GM21786 (cell line): ENCODE measurements at regions not wholly inside any gene's neighbourhood (a gene's known extent, or its start where the extent isn't known, plus 50 kb on each side); places are given as distances from the start of the nearest gene placed in this dataset.

Experiments used
- ATAC-seq: cut with Tn5 transposase; IDR thresholded peaks from one replicate; pipeline ENCODE4 v1.9.1; 2021; ENCODE audit not compliant: unreplicated experiment

GRCh38 chr4:19999775-20000414 lies 251.8 kb upstream of the SLIT2 start:
- ATAC-seq: no peak

DNA sequence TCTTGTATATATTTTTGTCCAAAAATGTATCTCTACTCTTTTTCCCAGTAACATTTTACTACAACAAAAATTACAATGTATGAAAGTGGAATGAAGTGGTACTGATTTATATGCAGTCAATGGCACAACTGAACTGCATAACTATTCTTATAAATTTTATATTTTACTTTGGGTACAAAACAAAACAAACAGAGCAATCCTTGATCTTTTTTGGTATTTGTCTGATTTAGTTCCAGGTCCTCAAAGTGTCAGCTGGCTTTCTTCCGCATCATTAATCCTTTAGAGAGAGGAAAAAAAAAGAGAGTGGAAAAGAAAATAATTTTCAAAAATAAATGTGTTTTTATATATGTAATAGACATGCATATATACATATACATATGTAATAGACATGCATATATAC lies 252.4 kb upstream of the SLIT2 start:
- no peak for ATAC-seq

GRCh38 chr4:19993242-19993641 lies 258.5 kb upstream of the SLIT2 start:
- ATAC-seq: no peak

- ATAC-seq: no peak
These were observed 259.1 kb upstream of the SLIT2 start for GRCh38 chr4:19992471-19993093.

GRCh38 chr4:19987746-19988145 lies 264.0 kb upstream of the SLIT2 start:
- no peak for ATAC-seq

DNA sequence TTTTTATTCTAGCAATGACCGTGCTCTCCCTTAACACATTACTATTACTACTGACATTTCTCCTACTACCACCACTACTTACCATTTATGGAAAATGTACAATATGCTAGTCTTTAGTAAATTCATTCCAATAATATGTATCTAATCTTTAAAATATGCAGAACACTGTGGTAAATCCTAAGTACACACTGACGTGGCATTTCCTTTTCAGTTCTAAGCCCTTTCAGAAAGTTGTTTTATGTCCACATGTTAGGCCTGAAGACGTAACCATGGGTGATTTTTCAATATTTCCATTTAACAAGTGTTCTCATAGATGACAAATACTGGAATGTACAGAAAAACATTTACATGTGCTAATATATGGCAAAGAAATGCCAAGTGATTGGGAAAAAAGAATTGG lies 268.6 kb upstream of the SLIT2 start:
- no peak for ATAC-seq

DNA sequence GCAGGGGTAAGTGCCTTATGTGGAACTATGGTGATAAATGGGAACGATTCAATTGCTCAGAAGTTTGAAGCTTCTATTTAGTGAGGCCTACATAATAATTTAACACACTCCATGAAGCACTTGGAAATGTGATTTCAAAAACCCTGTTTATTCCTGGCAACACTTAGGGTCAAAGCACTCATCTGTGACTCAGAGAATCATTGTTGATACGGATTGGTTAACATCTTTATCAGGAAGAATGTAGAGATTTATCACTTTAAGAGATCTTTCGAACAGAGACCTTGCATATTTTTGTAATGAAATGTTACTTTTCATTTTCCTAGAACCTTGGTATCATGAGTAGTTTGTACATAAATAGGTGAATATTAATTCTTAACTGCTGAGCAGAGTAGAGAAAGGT lies 269.1 kb upstream of the SLIT2 start:
- ATAC-seq: no peak

- no peak for ATAC-seq
These were observed 279.9 kb upstream of the SLIT2 start for GRCh38 chr4:19971829-19972228.

GRCh38 chr4:19969492-19969891 lies 282.2 kb upstream of the SLIT2 start:
- no peak for ATAC-seq

DNA sequence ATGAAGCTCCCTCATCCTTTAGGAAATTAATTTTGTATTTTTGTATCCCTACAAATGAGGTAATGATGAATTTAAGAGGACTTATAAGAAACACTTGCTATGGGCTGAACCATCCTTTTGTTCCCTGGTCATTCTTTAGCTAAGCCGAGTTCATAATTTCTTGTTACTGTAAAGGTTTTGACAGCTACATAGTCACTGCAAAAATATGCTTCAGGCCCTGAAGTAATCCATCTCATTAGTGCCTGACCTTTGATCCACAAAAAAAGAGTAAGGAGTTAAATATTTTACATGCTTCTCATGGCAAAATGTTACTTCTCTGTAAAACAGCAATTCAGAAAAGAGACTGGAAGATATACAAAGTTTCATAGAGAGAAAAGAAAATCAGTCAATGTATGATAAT lies 290.6 kb upstream of the SLIT2 start:
- ATAC-seq: no peak

DNA sequence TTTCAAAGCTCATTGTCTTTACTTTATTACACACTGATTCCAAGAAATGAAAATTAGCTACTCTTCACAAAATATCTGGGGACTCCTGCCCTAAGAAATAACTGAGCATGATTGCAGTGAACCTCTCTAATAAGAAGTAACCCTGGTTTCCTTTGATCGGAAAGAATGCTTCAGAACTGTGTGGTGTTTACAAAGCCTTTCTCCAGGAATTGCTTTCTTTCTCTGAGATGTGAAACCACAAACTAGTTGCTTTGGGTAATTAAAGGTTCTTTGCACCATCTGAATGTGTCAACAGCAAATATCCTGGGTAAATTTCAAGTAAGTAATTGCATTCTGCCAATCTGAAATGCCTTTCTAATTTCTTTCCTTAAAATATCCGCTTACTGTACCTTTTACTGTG lies 292.9 kb upstream of the SLIT2 start:
- ATAC-seq: no peak

DNA sequence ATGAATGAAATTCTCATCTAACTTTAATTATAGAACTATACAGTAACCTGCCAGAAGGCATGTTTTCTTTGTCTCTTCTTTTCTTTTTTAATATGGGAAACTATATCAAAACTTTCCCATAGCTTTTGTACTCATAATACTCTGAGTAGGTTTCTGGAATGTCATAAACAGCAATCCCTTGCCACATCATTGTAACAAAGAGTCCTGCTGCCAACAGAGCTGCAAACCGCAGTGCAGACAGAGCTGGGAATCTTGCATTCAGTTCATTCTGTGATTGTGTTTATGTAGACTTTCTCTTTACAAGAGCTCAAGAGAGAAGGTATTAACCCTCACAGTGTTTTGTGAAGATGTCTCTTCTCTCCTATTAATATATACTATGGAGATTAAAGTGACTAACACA lies 304.4 kb upstream of the SLIT2 start:
- ATAC-seq: no peak

GRCh38 chr4:19945979-19946380 lies 305.7 kb upstream of the SLIT2 start:
- ATAC-seq: no peak

DNA sequence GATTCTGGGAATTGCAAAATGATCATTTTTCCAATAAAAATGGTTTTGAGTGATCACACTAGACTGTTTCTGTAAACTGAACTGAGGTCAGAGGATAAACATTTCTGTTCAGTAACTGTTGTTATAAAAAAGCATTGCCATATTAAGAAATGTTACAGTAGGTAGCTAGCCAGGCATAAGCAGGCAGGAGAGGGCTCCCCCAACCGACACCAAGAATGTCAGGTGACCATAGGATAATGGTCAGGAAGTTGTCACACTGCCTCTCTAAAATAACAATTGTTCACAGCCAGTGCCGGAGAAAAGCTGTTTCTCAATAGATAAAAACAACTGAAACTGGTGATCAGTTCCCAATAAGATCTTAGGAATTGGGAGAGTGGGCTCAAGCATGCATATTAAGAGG lies 306.2 kb upstream of the SLIT2 start:
- no peak for ATAC-seq

DNA sequence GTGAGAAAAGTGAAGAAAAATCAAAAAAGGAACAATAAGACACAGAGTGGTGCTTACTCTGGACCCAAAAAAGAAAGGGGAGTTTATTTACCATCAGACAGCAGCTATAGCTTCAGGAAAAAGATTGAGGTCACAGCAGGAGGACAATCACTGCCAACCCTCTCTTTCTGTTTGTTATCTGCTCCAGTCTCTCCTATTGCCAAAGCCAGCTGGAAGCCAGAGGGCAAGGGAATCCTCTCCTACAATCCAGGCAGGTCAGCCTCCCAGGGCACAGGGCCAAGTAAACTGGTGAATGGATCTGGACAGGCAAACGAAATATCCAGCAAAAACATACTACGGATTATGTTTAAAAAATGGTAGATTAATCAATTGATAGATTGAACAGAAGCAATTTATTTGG lies 306.9 kb upstream of the SLIT2 start:
- ATAC-seq: no peak

GRCh38 chr4:19944251-19944650 lies 307.5 kb upstream of the SLIT2 start:
- no peak for ATAC-seq

DNA sequence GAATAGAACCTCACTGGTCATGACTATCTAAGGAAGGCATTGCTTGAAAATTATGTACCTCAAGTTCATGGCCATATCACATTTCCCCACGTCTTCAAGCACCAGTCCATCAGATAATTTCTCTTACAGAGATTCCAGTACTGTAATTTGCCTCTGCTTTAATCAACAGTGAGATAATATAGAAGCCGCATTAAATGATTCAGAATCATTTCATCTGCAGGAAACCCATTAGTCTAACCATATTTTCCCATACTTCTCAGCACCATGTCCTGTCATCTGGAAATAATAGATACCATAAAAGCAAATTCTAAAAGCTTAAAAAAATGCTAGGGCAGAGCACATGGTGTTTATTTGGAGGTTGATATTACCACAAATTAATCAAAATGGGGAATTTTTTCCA lies 310.3 kb upstream of the SLIT2 start:
- ATAC-seq: no peak

DNA sequence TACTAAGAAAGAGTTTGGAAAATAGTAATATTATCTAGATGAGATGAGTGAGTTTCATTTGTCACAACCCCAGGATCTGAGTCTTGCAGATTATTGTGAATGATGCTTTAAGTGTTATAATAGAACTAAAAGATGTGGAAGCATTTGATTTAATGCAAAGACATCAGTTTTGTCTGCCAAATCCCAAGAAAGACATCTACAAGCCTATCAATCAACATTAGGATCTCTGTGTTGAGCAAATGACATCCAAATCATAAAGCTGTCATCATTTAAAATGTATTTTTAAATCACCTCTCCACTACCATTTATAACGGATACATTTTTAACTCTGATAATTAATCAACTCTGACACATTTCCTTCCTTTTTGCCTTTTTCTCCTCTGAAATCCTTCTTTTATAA lies 310.8 kb upstream of the SLIT2 start:
- no peak for ATAC-seq

- ATAC-seq: no peak
These were observed 315.2 kb upstream of the SLIT2 start for GRCh38 chr4:19936476-19936875.

GRCh38 chr4:19930742-19931141 lies 321.0 kb upstream of the SLIT2 start:
- ATAC-seq: no peak

DNA sequence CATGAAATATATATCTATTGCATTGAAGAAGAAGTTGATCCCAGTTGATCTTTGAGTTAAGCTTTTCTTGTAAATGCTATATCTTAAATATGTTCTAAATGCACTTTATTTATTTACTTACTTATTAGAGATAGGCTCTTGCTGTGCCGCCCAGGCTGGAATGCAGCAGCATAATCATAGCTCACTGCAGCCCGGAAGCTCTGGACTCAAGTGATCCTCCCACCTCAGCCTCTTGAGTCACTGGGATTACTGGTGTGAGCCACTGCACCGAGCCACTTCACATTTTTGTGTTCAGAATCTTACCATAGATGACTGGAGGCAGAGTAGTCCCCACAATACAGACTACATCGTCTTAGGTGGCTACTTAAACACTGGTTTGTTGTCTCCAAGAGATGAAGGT lies 324.3 kb upstream of the SLIT2 start:
- no peak for ATAC-seq

GRCh38 chr4:19925516-19925915 lies 326.2 kb upstream of the SLIT2 start:
- ATAC-seq: no peak

DNA sequence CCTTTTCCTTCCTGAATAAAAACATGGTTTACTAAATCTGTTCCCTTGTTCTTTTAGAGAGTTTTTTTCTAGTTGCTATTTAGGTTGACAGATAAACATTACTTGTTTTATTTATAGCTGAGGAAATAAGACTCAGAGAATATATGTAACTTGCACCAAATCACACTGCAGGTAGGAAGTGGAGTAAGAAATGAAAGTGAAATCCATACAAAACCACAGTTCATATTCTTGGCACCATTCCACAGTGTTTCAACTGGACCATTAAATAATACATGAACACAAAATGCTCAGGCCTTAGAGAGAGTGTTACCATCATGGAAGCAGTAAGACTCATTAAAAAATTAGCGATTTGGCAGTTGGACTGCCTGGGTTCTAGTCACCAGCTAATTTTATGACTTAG lies 326.9 kb upstream of the SLIT2 start:
- no peak for ATAC-seq
